Activated CD4-positive, alpha-beta memory T cell treated with anti-CD3 and anti-CD28 coated beads for 36 hours (primary cell): ENCODE measurements at regions not wholly inside any gene's neighbourhood (a gene's known extent, or its start where the extent isn't known, plus 50 kb on each side); places are given as distances from the start of the nearest gene placed in this dataset.

Experiments used
- CTCF ChIA-PET: fragments of 350-600 bp; sonication (Branson Sonifier 250); formaldehyde crosslinking; loops from one replicate; lab custom pipeline; 2021; ENCODE audit warnings: antibody characterized with exemption, inconsistent platforms; lab: Charles Lee
- POLR2A ChIA-PET: fragments of 350-600 bp; sonication (Branson Sonifier 250); formaldehyde crosslinking; loops from one replicate; lab custom pipeline; 2021; ENCODE audit warnings: antibody characterized with exemption; lab: Charles Lee
- DNase-seq: peaks from one replicate; pipeline ENCODE4 v3.0.0-alpha.2; 2020
- H3K27ac Mint-ChIP-seq: one replicate; pipeline ENCODE4 v1.8.0; 2021; ENCODE audit warnings: mixed read lengths
- H3K27me3 Mint-ChIP-seq: one replicate; pipeline ENCODE4 v1.8.0; 2021; ENCODE audit warnings: mixed read lengths
- H3K36me3 Mint-ChIP-seq: one replicate; pipeline ENCODE4 v1.8.0; 2021; ENCODE audit warnings: mixed read lengths
- H3K4me1 Mint-ChIP-seq: one replicate; pipeline ENCODE4 v1.8.0; 2021; ENCODE audit warnings: low read depth, mixed read lengths
- H3K4me3 Mint-ChIP-seq: one replicate; pipeline ENCODE4 v1.8.0; 2021; ENCODE audit warnings: mild to moderate bottlenecking, mixed read lengths
- H3K9me3 Mint-ChIP-seq: one replicate; pipeline ENCODE4 v1.8.0; 2021; ENCODE audit warnings: mixed read lengths
- intact Hi-C: fragments of 100-400 bp; cut with micrococcal nuclease; formaldehyde crosslinking; loops from one replicate; pipeline ENCODE4 v1.15.1; 2023

DNA sequence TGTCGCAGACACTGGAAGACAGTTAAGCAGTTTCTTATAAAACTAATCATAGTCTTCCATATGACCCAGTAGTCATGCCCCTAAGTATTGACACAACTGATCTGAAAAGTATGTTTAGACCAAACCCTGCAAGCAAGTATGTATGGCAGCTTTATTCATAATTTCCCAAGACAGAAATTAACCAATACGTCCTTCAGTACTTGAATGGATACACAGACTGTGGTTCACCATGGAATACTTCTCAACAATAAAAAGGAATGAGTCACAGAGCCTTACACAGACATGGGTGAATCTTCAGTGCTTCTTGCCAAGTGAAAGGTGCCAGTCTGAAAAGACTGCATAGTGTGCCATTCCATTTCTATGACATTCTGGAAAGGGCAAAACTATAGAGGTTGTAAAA is 50.2 kb upstream of the AKR1E2 start:
- H3K4me1 Mint-ChIP-seq = peaks cover 14% of the 10 kb centered on the region
- peak overlapping the region; percentile 80 for H3K27ac Mint-ChIP-seq
- POLR2A ChIA-PET = interaction anchor here (1.0 to 1.8 kb wide), 5 partner anchors 50 to 1578 kb away, joined by 3 to 4 read pairs (median 3); no protein-coding TSS in a partner anchor
- no peaks in the 10 kb centered on the region for H3K36me3 Mint-ChIP-seq
- no peak for DNase-seq
- H3K27me3 Mint-ChIP-seq = peaks cover 26% of the 10 kb centered on the region
- no peaks in the 10 kb centered on the region for H3K9me3 Mint-ChIP-seq
- CTCF ChIA-PET = interaction anchor here (0.6 to 0.7 kb wide), 2 partner anchors 491 to 1578 kb away, joined by 3 read pairs; no protein-coding TSS in a partner anchor
- intact Hi-C loops = loop anchor here (1.0 to 10.0 kb wide), 6 partner anchors 50 to 1581 kb away; no protein-coding TSS in a partner anchor
- no peak overlapping the region for H3K4me3 Mint-ChIP-seq

DNA sequence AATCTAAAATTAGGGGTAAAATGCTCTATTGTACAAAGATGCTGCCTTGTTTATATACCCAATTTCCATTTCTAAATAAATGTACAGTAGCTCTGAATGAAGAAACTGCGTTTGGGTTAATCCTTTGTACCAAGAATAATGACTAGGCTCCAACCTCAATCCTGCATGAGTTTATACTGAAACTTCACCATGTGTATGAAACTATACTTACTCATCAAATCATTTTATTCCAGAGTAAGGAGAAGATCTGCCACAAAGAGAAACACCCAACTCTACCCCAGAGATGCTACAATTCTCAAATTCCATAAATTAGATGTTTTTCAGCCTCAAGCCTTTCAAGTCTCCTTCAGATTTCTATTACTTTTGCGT is 53.8 kb upstream of the AKR1E2 start:
- Mint-ChIP-seq H3K9me3 (no peaks in the 10 kb centered on the region), H3K4me3 (no peak overlapping the region), H3K36me3 (no peaks in the 10 kb centered on the region), H3K27ac (no peak overlapping the region), H3K4me1 (peaks cover 14% of the 10 kb centered on the region), H3K27me3 (peaks cover 29% of the 10 kb centered on the region)
- intact Hi-C loops = loop anchor here (10.0 kb wide), 2 partner anchors 637 to 1577 kb away; no protein-coding TSS in a partner anchor
- CTCF ChIA-PET = interaction anchor here (1.0 kb wide), 1 partner anchor 1532 kb away, joined by 3 read pairs; no protein-coding TSS in a partner anchor
- no peak for DNase-seq
- POLR2A ChIA-PET = interaction anchor here (1.2 kb wide), 1 partner anchor 1575 kb away, joined by 4 read pairs; no protein-coding TSS in a partner anchor

DNA sequence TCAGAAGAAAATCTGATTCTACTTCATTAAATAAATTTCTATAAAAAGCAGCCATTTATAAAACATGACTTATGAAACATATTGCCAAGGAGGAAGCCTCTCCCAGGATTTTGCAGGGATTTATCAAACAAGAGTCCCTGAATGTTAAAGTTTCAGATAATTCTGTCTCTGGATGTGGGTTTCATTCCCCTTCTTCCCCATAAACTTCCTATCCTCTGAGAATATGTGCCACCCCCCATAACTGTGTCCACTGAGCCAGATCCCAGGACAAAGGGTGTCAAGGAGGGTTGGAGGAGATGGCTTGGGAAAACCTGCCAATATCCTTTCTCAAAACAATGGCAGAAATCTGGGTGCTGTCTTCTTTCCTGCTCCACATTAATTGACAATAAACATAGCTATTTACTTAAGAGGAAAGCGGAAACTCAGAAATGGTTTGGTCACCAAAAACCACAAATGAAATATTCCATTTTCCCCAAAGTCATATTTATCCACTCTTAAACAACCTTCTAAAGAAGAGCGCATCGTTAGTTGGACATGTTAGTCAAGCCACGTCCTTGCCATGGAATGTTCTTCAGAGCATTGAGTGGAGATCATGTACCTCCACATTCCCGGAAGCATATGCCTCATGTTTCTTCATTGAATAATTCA is 54.3 kb upstream of the AKR1E2 start:
- no peak overlapping the region for H3K27ac Mint-ChIP-seq
- no peak for DNase-seq
- no peaks in the 10 kb centered on the region for H3K9me3 Mint-ChIP-seq
- POLR2A ChIA-PET = interaction anchor here (1.2 kb wide), 1 partner anchor 1574 kb away, joined by 4 read pairs; no protein-coding TSS in a partner anchor
- H3K36me3 Mint-ChIP-seq = no peaks in the 10 kb centered on the region
- CTCF ChIA-PET = interaction anchor here (0.6 to 1.0 kb wide), 2 partner anchors 117 to 1532 kb away, joined by 3 to 4 read pairs; no protein-coding TSS in a partner anchor
- peaks cover 28% of the 10 kb centered on the region for H3K27me3 Mint-ChIP-seq
- intact Hi-C loops = loop anchor here (10.0 kb wide), 2 partner anchors 637 to 1577 kb away; no protein-coding TSS in a partner anchor
- H3K4me3 Mint-ChIP-seq = no peak overlapping the region
- H3K4me1 Mint-ChIP-seq = peaks cover 12% of the 10 kb centered on the region

DNA sequence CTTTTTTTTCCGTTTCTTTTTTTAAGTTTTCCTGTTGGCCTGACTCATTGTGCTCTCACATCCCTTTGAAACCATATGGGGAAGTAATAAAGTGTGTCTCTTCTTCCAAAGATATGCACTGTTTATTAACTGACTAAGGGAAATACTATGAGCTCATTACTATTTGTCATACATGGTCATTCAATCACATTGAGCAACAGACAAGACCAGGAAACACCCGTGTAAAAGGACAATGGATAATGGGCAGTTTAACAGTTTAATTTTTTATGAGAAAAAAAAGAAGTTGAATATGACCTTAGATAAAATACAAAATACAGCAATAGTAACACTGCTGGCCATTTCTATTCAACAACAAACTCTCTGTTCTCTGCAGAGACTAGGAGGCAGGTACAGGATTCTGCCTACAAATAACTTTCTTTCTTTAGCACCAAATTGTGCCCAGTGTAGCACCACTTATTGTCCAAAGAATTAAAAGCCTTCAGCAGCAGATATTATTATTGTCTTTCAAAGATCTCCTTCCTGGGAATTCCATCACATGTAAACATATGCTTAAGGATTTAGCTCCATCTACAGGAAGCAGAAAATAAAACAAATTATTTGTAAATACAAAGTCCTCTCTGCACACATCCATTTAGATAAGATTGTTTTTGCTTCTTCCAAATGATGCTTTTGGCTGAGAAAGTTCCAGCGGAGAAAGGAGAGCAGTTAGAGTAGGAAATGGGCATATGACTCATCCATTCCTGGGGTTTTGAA is 55.0 kb upstream of the AKR1E2 start:
- intact Hi-C loops = loop anchor here (10.0 kb wide), 2 partner anchors 636 to 1576 kb away; no protein-coding TSS in a partner anchor
- Mint-ChIP-seq H3K9me3 (no peaks in the 10 kb centered on the region), H3K27ac (no peak overlapping the region), H3K27me3 (peaks cover 29% of the 10 kb centered on the region), H3K4me1 (peaks cover 7% of the 10 kb centered on the region), H3K36me3 (no peaks in the 10 kb centered on the region), H3K4me3 (no peak overlapping the region)
- CTCF ChIA-PET = interaction anchor here (0.6 to 1.1 kb wide), 3 partner anchors 116 to 1574 kb away, joined by 3 to 4 read pairs (median 4); no protein-coding TSS in a partner anchor
- no peak for DNase-seq
- POLR2A ChIA-PET = interaction anchor here (1.2 kb wide), 1 partner anchor 1574 kb away, joined by 4 read pairs; no protein-coding TSS in a partner anchor

DNA sequence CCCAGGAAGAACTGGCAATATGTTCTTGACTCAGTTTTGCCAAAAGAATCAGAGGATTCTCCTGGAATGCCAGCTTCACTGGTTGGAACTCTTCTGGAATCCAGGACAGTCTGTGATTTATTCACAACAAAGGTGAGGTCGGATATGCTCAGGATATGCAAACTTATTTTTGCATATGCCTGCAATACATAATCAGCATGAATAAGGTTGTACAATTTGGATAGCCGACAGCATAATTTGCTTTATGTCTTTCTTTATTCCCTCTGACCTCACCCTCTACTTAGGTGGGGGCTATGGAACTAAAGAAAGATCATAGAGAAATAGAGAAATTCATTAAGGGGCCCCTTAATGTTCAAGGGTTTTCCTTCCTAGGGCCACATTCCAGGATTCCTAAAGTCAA is 57.6 kb upstream of the AKR1E2 start:
- Mint-ChIP-seq H3K27me3 (peaks cover 24% of the 10 kb centered on the region), H3K4me3 (no peak overlapping the region), H3K36me3 (no peaks in the 10 kb centered on the region), H3K27ac (no peak overlapping the region), H3K9me3 (no peaks in the 10 kb centered on the region), H3K4me1 (peaks cover 5% of the 10 kb centered on the region)
- ChIA-PET CTCF (interaction anchor here (1.0 to 2.0 kb wide), 2 partner anchors 1528 to 1571 kb away, joined by 4 to 5 read pairs; no protein-coding TSS in a partner anchor), POLR2A (no interaction called here)
- DNase-seq = no peak
- intact Hi-C loops = loop anchor here (5.0 kb wide), 2 partner anchors 106 to 1531 kb away; no protein-coding TSS in a partner anchor

DNA sequence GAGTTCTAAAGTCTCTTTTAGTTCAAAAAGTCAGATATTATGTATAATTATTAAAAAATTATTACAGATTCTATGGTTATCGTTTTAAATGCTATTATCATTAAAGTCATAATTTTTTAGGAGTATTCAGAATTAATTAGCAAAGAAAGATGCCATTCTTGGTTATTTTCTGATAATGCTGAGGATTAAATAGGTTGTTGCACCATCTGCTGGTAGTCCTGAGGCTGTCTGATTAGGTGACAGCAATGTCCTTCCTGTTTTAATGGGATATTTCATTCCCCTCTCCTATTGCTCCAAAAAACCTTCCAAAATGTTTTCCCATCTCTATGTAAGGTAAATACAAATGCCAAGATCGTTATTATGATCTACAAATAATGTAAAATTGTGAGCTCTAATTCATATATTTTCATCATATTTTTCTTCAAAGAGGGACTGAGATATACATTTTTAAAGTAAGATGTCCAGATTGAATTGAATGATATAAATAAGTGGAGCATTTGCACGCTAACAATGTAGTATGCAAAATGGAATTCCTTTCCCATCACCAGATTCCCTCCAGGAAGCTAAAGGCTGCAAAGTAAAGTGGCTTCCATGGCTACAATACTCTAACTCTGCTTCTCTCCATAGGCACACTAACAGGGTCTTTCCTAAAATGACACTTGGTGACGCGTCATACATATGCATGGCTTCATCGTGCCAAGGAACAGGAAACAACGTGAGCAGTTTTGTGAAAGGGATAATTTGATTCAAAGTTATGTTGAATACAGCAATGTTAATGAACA is 58.8 kb upstream of the AKR1E2 start:
- H3K9me3 Mint-ChIP-seq = no peaks in the 10 kb centered on the region
- DNase-seq = no peak
- intact Hi-C loops = loop anchor here (5.0 kb wide), 2 partner anchors 105 to 1530 kb away; no protein-coding TSS in a partner anchor
- H3K4me1 Mint-ChIP-seq = peaks cover 5% of the 10 kb centered on the region
- no peaks in the 10 kb centered on the region for H3K36me3 Mint-ChIP-seq
- no peak overlapping the region for H3K27ac Mint-ChIP-seq
- ChIA-PET CTCF (interaction anchor here (0.6 to 3.3 kb wide), 15 partner anchors 9 to 1575 kb away, joined by 3 to 18 read pairs (median 4); no protein-coding TSS in a partner anchor), POLR2A (interaction anchor here (0.6 kb wide), 1 partner anchor 221 kb away, joined by 3 read pairs; no protein-coding TSS in a partner anchor)
- no peak overlapping the region for H3K4me3 Mint-ChIP-seq
- peaks cover 20% of the 10 kb centered on the region for H3K27me3 Mint-ChIP-seq

DNA sequence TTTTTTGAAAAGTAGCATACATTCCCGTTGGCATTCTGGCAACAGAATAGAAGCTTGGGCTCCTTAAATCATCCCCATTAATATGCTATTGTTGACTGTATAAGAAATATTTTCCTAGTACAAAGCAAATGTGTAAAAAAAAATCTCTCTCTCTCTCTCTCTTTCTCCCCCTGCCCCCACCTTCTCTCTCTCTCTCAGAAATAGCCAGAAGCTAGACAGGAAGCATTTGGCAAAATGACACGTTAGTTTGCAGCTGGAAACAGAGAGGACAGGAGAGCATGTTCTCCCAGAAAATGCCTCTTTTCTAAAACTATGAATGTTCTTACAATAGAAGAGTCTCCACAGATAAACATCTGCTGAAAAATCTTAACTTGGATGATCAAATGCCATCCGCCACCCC is 59.6 kb upstream of the AKR1E2 start:
- H3K9me3 Mint-ChIP-seq = no peaks in the 10 kb centered on the region
- H3K27ac Mint-ChIP-seq = no peak overlapping the region
- POLR2A ChIA-PET = interaction anchor here (0.6 kb wide), 1 partner anchor 220 kb away, joined by 3 read pairs; no protein-coding TSS in a partner anchor
- intact Hi-C loops = loop anchor here (5.0 kb wide), 2 partner anchors 104 to 1529 kb away; no protein-coding TSS in a partner anchor
- DNase-seq = no peak
- H3K36me3 Mint-ChIP-seq = no peaks in the 10 kb centered on the region
- peaks cover 14% of the 10 kb centered on the region for H3K27me3 Mint-ChIP-seq
- CTCF ChIA-PET = interaction anchor here (0.6 to 3.3 kb wide), 12 partner anchors 10 to 1573 kb away, joined by 3 to 18 read pairs (median 4); no protein-coding TSS in a partner anchor
- peaks cover 5% of the 10 kb centered on the region for H3K4me1 Mint-ChIP-seq
- no peak overlapping the region for H3K4me3 Mint-ChIP-seq

DNA sequence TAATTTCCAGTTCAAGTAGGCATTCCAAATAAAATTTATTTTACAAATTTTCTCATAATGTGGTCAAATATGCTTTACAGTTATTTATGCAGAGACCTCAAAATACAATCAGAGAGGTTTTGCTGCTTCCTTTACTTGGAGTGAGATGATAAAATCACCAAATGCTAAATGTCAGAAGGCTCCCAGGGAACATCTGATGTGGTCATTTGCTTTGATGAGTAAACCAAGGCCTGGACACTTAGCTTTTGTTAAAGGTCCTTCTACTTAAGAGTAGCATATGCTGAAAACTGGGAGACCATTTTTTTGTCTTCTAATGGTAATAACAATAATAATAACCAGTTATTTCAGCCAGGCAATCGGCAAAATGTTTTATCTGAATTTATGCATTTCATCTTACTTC is 60.6 kb upstream of the AKR1E2 start:
- H3K27me3 Mint-ChIP-seq = peaks cover 8% of the 10 kb centered on the region
- H3K9me3 Mint-ChIP-seq = no peaks in the 10 kb centered on the region
- POLR2A ChIA-PET = no interaction called here
- peaks cover 5% of the 10 kb centered on the region for H3K4me1 Mint-ChIP-seq
- intact Hi-C loops = loop anchor here (5.0 kb wide), 2 partner anchors 103 to 1528 kb away; no protein-coding TSS in a partner anchor
- no peak overlapping the region for H3K4me3 Mint-ChIP-seq
- H3K27ac Mint-ChIP-seq = no peak overlapping the region
- DNase-seq = no peak
- CTCF ChIA-PET = interaction anchor here (0.8 to 3.3 kb wide), 3 partner anchors 50 to 1567 kb away, joined by 3 to 18 read pairs (median 4); no protein-coding TSS in a partner anchor
- H3K36me3 Mint-ChIP-seq = no peaks in the 10 kb centered on the region

DNA sequence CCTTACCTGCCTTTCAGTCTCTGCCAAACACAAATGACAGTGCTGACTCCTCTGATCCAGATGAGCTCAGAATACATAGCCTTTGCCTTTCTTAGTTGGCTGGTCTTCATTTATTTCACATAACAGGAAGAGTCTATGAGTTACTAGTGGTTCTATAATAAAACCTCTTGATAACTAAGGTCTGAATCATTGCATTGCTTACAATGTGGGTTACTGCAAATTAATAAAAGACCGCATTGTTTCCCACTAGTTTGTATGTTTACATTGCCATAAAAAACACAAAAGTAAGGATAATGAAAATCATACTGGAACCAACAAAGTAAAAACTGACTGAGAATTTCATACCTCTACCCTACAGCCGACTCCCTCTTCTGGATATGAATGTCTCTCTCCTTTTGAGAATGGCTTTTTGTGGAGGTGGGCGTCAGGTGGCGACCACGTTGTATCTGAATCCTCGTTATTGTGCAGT is 62.0 kb upstream of the AKR1E2 start:
- peaks cover 11% of the 10 kb centered on the region for H3K27me3 Mint-ChIP-seq
- no peak overlapping the region for H3K27ac Mint-ChIP-seq
- H3K36me3 Mint-ChIP-seq = no peaks in the 10 kb centered on the region
- peak; percentile 33 for DNase-seq
- ChIA-PET CTCF (interaction anchor here (0.7 to 1.6 kb wide), 2 partner anchors 1001 to 1566 kb away, joined by 4 to 5 read pairs; no protein-coding TSS in a partner anchor), POLR2A (no interaction called here)
- H3K4me1 Mint-ChIP-seq = peaks cover 5% of the 10 kb centered on the region
- H3K9me3 Mint-ChIP-seq = no peaks in the 10 kb centered on the region
- no peak overlapping the region for H3K4me3 Mint-ChIP-seq
- intact Hi-C loops = no loop called here

DNA sequence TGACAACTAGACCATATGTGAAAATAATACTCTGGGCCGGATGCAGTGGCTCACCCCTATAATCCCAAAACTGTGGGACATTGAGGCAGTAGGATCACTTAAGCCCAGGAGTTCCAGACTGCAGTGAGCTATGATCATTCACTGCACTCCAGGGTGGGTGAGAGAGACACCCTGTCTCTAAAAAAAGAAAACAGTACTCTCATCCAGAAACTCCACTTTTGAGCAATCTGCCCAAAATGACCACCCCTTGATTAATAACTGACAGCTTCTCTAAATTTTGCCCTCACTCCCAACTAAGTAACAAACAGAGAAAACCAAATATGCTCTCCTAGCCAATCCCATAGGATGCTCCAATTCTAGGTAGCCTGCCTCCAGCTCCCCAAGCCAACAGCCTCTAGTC is 62.5 kb upstream of the AKR1E2 start:
- H3K27me3 Mint-ChIP-seq = peaks cover 13% of the 10 kb centered on the region
- POLR2A ChIA-PET = no interaction called here
- no peak overlapping the region for H3K27ac Mint-ChIP-seq
- no peak for DNase-seq
- CTCF ChIA-PET = interaction anchor here (1.6 kb wide), 1 partner anchor 1566 kb away, joined by 5 read pairs; no protein-coding TSS in a partner anchor
- H3K4me3 Mint-ChIP-seq = no peak overlapping the region
- intact Hi-C loops = no loop called here
- no peaks in the 10 kb centered on the region for H3K9me3 Mint-ChIP-seq
- H3K36me3 Mint-ChIP-seq = no peaks in the 10 kb centered on the region
- H3K4me1 Mint-ChIP-seq = peaks cover 5% of the 10 kb centered on the region
